Breast epithelium (tissue), 4 donors: ENCODE measurements at regions not wholly inside any gene's neighbourhood (a gene's known extent, or its start where the extent isn't known, plus 50 kb on each side); places are given as distances from the start of the nearest gene placed in this dataset.

ENCODE experiments used
- DNase-seq, 2 donors: peaks; one replicate each; pipeline ENCODE4 v3.0.0-alpha.2; 2019; ENCODE audit warnings: low spot score in 2 of 2
- H3K27ac ChIP-seq, 2 donors: fragments of 200-600 bp; sonication (generic) in 1 of 2; one replicate each; pipeline ENCODE4 v1.5.1; 2016 to 2019; ENCODE audit warnings: mild to moderate bottlenecking in 1 of 2
- H3K27me3 ChIP-seq, 2 donors: fragments of 200-600 bp; sonication (generic) in 1 of 2; one replicate each; pipeline versions ENCODE4 v1.5.1 to v1.6.0; 2017 to 2019; ENCODE audit warnings: control low read depth in 1 of 2, mild to moderate bottlenecking in 1 of 2
- H3K36me3 ChIP-seq: fragments of 200-600 bp; one replicate; pipeline ENCODE4 v1.5.1; 2019
- H3K4me1 ChIP-seq, 2 donors: fragments of 200-600 bp; sonication (generic); one replicate each; pipeline ENCODE4 v1.5.1; 2016 to 2019; ENCODE audit warnings: control low read depth in 1 of 2
- H3K4me3 ChIP-seq, 3 donors: fragments of 200-600 bp; sonication (generic); 1 replicate in 2 of 3; 2 replicates in 1 of 3; pipeline ENCODE4 v1.5.1; 2016 to 2019; ENCODE audit warnings: mild to moderate bottlenecking in 3 of 3, moderate library complexity in 2 of 3
- H3K9me3 ChIP-seq, 2 donors: fragments of 200-600 bp; sonication (generic) in 1 of 2; one replicate each; pipeline ENCODE4 v1.5.1; 2016 to 2019; ENCODE audit warnings: control low read depth in 1 of 2
- POLR2A ChIP-seq: fragments of 450-650 bp; IDR thresholded peaks from one replicate; pipeline ENCODE4 v1.6.1; 2016; ENCODE audit warnings: antibody characterized with exemption, mild to moderate bottlenecking, moderate library complexity
- POLR2AphosphoS5 ChIP-seq, 3 donors: sonication (generic); formaldehyde crosslinking; IDR thresholded peaks; one replicate each; pipeline ENCODE4 v1.6.1; 2017; ENCODE audit warnings: antibody characterized with exemption in 3 of 3
- intact Hi-C: fragments of 100-400 bp; cut with DNase I; formaldehyde crosslinking; loops from one replicate; pipeline ENCODE4 v1.15.1; 2023; ENCODE audit warnings: low total_unique reads
- TF ChIP-seq, protein P1 (sequence below), 3 donors: fragments of 450-650 bp; IDR thresholded peaks; one replicate each; pipeline ENCODE4 v1.5.1; 2016 to 2017; ENCODE audit warnings: antibody characterized with exemption in 3 of 3, mild to moderate bottlenecking in 3 of 3, moderate library complexity in 3 of 3

DNA sequence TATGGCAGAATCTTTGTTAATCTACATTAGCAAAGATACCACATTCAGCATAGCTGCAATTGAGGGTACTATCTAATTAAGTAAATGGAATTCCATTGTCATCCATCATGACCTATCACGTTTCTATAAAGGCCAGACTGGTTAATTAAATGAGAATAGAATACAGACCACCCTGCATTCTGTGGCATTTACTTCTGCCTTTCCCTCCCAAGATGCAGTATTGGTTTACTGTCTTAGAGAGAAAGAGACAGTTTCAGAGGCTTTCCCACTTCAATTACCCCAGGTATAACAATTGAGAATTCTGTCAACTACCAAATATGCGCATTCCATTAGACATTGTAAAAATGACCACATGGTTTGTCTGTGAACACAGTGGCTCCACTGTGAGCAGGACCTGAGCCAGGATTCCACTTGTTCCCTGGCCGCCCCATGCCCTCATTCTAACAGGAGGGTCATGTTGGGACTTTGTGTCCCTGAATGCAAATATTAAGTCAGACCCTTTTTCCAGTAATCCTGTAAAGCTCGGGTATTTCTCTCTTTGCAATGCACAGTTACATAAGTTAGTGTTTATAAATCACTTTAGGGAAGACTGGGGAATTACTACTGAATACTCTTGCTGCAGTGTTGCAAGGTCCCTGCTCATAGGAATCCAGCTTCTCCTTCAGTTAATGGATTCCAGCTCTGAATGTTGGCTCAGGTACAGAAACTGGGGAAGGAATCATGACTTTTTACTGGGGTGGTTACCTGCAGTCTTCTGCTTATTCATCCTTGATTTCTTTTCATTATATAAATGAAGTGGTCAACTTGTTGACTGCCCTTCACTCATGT is 261.0 kb downstream of the PDGFC start:
- H3K36me3 ChIP-seq = no peaks in the 10 kb centered on the region
- no peaks in the 10 kb centered on the region for H3K4me1 ChIP-seq
- no peak overlapping the region for H3K4me3 ChIP-seq
- H3K9me3 ChIP-seq = no peaks in the 10 kb centered on the region
- H3K27ac ChIP-seq = no peak overlapping the region
- intact Hi-C loops = no loop called here
- TF ChIP-seq, protein P1, sequence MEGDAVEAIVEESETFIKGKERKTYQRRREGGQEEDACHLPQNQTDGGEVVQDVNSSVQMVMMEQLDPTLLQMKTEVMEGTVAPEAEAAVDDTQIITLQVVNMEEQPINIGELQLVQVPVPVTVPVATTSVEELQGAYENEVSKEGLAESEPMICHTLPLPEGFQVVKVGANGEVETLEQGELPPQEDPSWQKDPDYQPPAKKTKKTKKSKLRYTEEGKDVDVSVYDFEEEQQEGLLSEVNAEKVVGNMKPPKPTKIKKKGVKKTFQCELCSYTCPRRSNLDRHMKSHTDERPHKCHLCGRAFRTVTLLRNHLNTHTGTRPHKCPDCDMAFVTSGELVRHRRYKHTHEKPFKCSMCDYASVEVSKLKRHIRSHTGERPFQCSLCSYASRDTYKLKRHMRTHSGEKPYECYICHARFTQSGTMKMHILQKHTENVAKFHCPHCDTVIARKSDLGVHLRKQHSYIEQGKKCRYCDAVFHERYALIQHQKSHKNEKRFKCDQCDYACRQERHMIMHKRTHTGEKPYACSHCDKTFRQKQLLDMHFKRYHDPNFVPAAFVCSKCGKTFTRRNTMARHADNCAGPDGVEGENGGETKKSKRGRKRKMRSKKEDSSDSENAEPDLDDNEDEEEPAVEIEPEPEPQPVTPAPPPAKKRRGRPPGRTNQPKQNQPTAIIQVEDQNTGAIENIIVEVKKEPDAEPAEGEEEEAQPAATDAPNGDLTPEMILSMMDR (IDR thresholded peaks at IDR 0.05) = no peak
- TF ChIP-seq POLR2A = no peak
- TF ChIP-seq POLR2AphosphoS5 (IDR thresholded peaks at IDR 0.05) = no peak
- DNase-seq = no peak
- no peaks in the 10 kb centered on the region for H3K27me3 ChIP-seq

DNA sequence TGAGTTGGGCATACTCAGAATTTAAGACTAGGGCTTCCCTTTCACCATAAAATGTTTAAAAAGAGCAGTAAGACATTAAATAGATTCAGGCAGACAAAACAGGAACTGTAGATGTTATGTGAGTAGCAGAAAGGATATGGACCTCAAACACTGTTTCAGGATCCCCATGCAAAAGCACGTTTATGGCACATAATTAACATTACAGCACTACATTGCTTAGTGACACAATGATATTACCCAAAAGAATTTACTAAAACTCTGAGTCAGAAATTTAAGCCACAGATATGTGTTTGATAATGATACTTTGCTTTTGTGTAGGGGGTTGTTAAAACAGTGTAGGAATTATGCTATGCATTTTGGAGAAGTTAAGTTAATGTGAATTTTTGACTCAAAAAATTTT is 266.3 kb downstream of the PDGFC start:
- H3K27ac ChIP-seq = no peak overlapping the region
- no peaks in the 10 kb centered on the region for H3K36me3 ChIP-seq
- no peaks in the 10 kb centered on the region for H3K9me3 ChIP-seq
- DNase-seq = no peak
- no peaks in the 10 kb centered on the region for H3K4me1 ChIP-seq
- intact Hi-C loops = loop anchor here (5.0 kb wide), 1 partner anchor 618 kb away; no protein-coding TSS in a partner anchor
- TF ChIP-seq POLR2A (no peak), POLR2AphosphoS5 (IDR thresholded peaks at IDR 0.05) (no peak)
- TF ChIP-seq, protein P1 (IDR thresholded peaks at IDR 0.05) = no peak
- H3K27me3 ChIP-seq = no peaks in the 10 kb centered on the region
- no peak overlapping the region for H3K4me3 ChIP-seq

DNA sequence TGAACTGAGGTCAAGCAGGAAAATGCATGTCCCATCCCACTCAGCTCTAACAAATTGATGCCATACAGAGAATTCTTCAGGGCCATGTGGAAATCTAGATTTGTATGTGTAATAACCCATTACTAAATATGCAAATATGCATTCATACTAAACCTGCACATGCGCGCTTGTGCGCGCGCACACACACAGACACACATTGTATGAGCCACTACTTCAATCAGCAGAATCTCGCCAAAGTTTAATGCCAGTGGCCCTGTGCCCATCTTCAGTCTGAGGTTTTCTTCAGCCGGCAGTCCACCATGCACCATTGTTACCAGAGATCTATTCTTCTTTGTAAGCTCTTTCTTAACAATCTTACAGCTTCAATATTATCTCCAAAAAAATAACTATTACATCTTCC is 276.4 kb downstream of the PDGFC start:
- no peaks in the 10 kb centered on the region for H3K36me3 ChIP-seq
- no peak overlapping the region for H3K4me3 ChIP-seq
- DNase-seq = no peak
- no peak overlapping the region for H3K27ac ChIP-seq
- H3K4me1 ChIP-seq = no peaks in the 10 kb centered on the region
- H3K27me3 ChIP-seq = no peaks in the 10 kb centered on the region
- TF ChIP-seq POLR2AphosphoS5 (IDR thresholded peaks at IDR 0.05) = no peak
- TF ChIP-seq POLR2A = no peak
- TF ChIP-seq, protein P1 (IDR thresholded peaks at IDR 0.05) = no peak
- intact Hi-C loops = loop anchor here (2.0 kb wide), 1 partner anchor 58 kb away; no protein-coding TSS in a partner anchor
- no peaks in the 10 kb centered on the region for H3K9me3 ChIP-seq

DNA sequence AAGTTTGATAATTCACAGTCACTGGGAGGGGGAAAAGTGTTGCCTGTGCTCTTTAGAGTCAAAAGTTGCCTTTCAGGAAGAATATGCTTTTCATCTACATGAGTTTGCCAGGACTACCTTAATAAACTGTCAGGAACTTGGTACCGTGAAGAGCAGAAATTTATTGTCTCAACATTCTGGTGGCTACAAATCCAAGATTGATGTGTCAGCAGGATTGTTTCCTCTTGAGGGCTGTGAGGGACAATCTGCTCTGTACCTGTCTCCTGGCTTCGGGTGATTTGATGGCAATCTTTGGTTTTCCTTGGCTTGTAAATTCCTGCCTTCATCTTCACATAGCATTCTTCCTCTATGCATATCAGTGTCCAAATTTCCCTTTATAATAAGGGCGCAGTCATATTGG is 277.2 kb downstream of the PDGFC start:
- Histone ChIP-seq H3K9me3 (no peaks in the 10 kb centered on the region), H3K27ac (no peak overlapping the region), H3K4me1 (no peaks in the 10 kb centered on the region), H3K36me3 (no peaks in the 10 kb centered on the region), H3K4me3 (no peak overlapping the region), H3K27me3 (no peaks in the 10 kb centered on the region)
- TF ChIP-seq POLR2A (no peak), POLR2AphosphoS5 (IDR thresholded peaks at IDR 0.05) (no peak)
- TF ChIP-seq, protein P1 (IDR thresholded peaks at IDR 0.05) = no peak
- intact Hi-C loops = loop anchor here (2.0 kb wide), 1 partner anchor 58 kb away; no protein-coding TSS in a partner anchor
- no peak for DNase-seq

DNA sequence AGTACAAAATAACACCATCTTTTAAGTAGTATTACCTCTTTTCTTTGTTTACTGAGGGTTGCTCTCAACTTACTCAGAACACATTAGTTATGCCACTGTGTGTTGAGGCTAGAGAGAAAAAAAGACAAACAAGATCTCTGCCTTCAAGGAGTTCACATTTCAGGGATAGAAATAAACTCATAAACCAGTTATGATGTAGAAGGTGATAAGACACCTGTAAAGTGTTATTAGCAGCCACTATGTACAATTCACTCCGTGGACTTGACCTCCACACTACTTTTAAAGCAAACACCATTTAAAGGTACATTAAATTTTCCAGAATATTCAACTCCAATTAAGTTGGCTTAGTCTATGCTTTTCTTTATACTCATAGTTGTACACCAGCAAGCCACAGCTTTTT is 278.0 kb downstream of the PDGFC start:
- Histone ChIP-seq H3K27ac (no peak overlapping the region), H3K36me3 (no peaks in the 10 kb centered on the region), H3K4me1 (no peaks in the 10 kb centered on the region), H3K9me3 (no peaks in the 10 kb centered on the region), H3K27me3 (no peaks in the 10 kb centered on the region), H3K4me3 (no peak overlapping the region)
- DNase-seq = no peak
- intact Hi-C loops = no loop called here
- TF ChIP-seq POLR2AphosphoS5 (IDR thresholded peaks at IDR 0.05) (no peak), POLR2A (no peak)
- TF ChIP-seq, protein P1 (IDR thresholded peaks at IDR 0.05) = no peak
